ENCODE measurements at regions not wholly inside any gene's neighbourhood (a gene's known extent, or its start where the extent isn't known, plus 50 kb on each side); places are given as distances from the start of the nearest gene placed in this dataset.

DNA sequence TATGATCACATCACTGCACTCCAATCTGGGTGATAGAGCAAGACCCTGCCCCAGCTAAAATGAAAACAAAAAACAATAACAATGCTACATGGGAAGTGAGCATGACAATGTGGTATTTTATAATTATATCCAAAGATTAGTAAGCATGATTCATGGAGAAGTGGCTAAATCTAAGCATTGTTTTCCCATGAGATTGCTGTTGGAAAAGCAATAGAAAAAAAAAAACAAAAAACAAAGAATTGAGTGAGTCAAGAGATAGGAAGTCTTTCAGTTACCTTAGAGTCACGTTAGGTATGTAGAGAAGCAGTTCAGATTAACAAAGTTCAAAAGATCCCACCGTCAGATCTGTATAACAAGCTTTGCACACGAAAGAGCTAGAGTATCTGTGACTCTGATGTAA is 210.3 kb upstream of the CNTN6 start:
- TF ChIP-seq, protein P1, sequence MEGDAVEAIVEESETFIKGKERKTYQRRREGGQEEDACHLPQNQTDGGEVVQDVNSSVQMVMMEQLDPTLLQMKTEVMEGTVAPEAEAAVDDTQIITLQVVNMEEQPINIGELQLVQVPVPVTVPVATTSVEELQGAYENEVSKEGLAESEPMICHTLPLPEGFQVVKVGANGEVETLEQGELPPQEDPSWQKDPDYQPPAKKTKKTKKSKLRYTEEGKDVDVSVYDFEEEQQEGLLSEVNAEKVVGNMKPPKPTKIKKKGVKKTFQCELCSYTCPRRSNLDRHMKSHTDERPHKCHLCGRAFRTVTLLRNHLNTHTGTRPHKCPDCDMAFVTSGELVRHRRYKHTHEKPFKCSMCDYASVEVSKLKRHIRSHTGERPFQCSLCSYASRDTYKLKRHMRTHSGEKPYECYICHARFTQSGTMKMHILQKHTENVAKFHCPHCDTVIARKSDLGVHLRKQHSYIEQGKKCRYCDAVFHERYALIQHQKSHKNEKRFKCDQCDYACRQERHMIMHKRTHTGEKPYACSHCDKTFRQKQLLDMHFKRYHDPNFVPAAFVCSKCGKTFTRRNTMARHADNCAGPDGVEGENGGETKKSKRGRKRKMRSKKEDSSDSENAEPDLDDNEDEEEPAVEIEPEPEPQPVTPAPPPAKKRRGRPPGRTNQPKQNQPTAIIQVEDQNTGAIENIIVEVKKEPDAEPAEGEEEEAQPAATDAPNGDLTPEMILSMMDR (conservative IDR thresholded peaks at IDR 0.05; ENCODE audit: low read depth, low read length) = no peak
- TF ChIP-seq EZH2phosphoT487 (IDR thresholded peaks at IDR 0.05; ENCODE audit: borderline replicate concordance, low read length) = no peak
- TF ChIP-seq EZH2 (IDR thresholded peaks at IDR 0.05; ENCODE audit: low read length, unreplicated experiment) = no peak
